ENCODE measurements at regions not wholly inside any gene's neighbourhood (a gene's known extent, or its start where the extent isn't known, plus 50 kb on each side); places are given as distances from the start of the nearest gene placed in this dataset.
"Not testable (repeated sequence)": the region's sequence is repeated elsewhere in the genome, so short reads cannot be mapped to it uniquely, and the experiment has no call there.

- DNase-seq (ENCODE audit: low read depth) = no peak
Observed at GRCh38 chr3:177476495-177476894, 279.2 kb upstream of the TBL1XR1 start.

GRCh38 chr3:177476921-177477435 lies 279.7 kb upstream of the TBL1XR1 start:
- no peak for DNase-seq (ENCODE audit: low read depth)

GRCh38 chr3:177478170-177478867 lies 281.0 kb upstream of the TBL1XR1 start:
- peak; percentile 99 for DNase-seq (ENCODE audit: low read depth)

- no peak for DNase-seq (ENCODE audit: low read depth)
Observed at GRCh38 chr3:177479630-177480029, 282.3 kb upstream of the TBL1XR1 start.

GRCh38 chr3:177481329-177481728 lies 284.0 kb upstream of the TBL1XR1 start:
- no peak for DNase-seq (ENCODE audit: low read depth)

GRCh38 chr3:177482048-177482691 lies 284.9 kb upstream of the TBL1XR1 start:
- DNase-seq (ENCODE audit: low read depth) = no peak

GRCh38 chr3:177483182-177483967 lies 286.1 kb upstream of the TBL1XR1 start:
- no peak for DNase-seq (ENCODE audit: low read depth)

- DNase-seq (ENCODE audit: low read depth) = no peak
Observed at GRCh38 chr3:177484206-177484605, 286.9 kb upstream of the TBL1XR1 start.

- DNase-seq (ENCODE audit: low read depth) = no peak
Observed at GRCh38 chr3:177484926-177485325, 287.6 kb upstream of the TBL1XR1 start.

GRCh38 chr3:177487635-177488186 lies 290.4 kb upstream of the TBL1XR1 start:
- no peak for DNase-seq (ENCODE audit: low read depth)

- no peak for DNase-seq (ENCODE audit: low read depth)
Observed at GRCh38 chr3:177488740-177489139, 291.5 kb upstream of the TBL1XR1 start.

- DNase-seq (ENCODE audit: low read depth) = no peak
Observed at GRCh38 chr3:177490626-177491025, 293.3 kb upstream of the TBL1XR1 start.

GRCh38 chr3:177491296-177492032 lies 294.2 kb upstream of the TBL1XR1 start:
- peak; percentile 85 for DNase-seq (ENCODE audit: low read depth)

- DNase-seq (ENCODE audit: low read depth) = no peak
Observed at GRCh38 chr3:177493091-177493490, 295.8 kb upstream of the TBL1XR1 start.

- DNase-seq (ENCODE audit: low read depth) = no peak
Observed at GRCh38 chr3:177494216-177494615, 296.9 kb upstream of the TBL1XR1 start.

GRCh38 chr3:177495566-177495965 lies 298.3 kb upstream of the TBL1XR1 start:
- no peak for DNase-seq (ENCODE audit: low read depth)

- peak; percentile 45 for DNase-seq (ENCODE audit: low read depth)
Observed at GRCh38 chr3:177498037-177498857, 301.0 kb upstream of the TBL1XR1 start.

- not testable (repeated sequence) for DNase-seq (ENCODE audit: low read depth)
Observed at GRCh38 chr3:177499039-177499438, 301.8 kb upstream of the TBL1XR1 start.

GRCh38 chr3:177499779-177500423 lies 302.6 kb upstream of the TBL1XR1 start:
- no peak for DNase-seq (ENCODE audit: low read depth)

- DNase-seq (ENCODE audit: low read depth) = no peak
Observed at GRCh38 chr3:177510693-177511216, 313.5 kb upstream of the TBL1XR1 start.
